Endothelial cell of umbilical vein (primary cell): ENCODE measurements at regions not wholly inside any gene's neighbourhood (a gene's known extent, or its start where the extent isn't known, plus 50 kb on each side); places are given as distances from the start of the nearest gene placed in this dataset.

ENCODE experiments used
- TF ChIP-seq, protein P1 (sequence below): IDR thresholded peaks from 2 replicates; pipeline ENCODE4 v1.6.1; 2011; ENCODE audit not compliant: insufficient read depth, insufficient read length
- TF ChIP-seq, protein P2 (sequence below), 2 donors: IDR thresholded peaks; 1 replicate in 1 of 2; 2 replicates in 1 of 2; pipeline ENCODE4 v1.5.1; 2011; ENCODE audit warnings: low read length in 2 of 2, mild to moderate bottlenecking in 2 of 2, moderate library complexity in 2 of 2, control low read depth in 1 of 2, inconsistent platforms in 1 of 2, low read depth in 1 of 2; ENCODE audit not compliant: insufficient read depth in 1 of 2; ENCODE audit errors: extremely low read depth in 1 of 2

DNA sequence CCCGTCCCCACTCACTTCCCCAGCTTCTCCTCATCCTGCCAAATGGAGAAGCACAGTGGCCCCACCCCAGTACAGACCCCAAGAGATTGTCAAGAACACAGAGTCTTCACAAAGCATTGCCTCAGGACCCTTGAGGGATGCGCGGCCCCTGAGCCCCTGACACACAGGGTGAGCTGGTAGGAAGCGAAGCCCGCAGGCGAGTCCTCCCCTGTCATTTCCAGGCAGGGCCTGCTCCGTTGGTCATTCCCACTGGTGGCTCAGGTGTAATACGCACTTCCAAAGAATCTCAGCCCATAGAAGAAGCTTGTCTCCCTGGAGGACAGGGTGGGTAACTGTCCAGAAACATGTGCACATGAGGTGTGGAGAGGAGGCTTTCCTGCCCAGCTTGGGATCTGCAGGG is 404.2 kb downstream of the THBS2 start:
- TF ChIP-seq, protein P1, sequence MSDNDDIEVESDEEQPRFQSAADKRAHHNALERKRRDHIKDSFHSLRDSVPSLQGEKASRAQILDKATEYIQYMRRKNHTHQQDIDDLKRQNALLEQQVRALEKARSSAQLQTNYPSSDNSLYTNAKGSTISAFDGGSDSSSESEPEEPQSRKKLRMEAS, result no peak
- TF ChIP-seq, protein P2, sequence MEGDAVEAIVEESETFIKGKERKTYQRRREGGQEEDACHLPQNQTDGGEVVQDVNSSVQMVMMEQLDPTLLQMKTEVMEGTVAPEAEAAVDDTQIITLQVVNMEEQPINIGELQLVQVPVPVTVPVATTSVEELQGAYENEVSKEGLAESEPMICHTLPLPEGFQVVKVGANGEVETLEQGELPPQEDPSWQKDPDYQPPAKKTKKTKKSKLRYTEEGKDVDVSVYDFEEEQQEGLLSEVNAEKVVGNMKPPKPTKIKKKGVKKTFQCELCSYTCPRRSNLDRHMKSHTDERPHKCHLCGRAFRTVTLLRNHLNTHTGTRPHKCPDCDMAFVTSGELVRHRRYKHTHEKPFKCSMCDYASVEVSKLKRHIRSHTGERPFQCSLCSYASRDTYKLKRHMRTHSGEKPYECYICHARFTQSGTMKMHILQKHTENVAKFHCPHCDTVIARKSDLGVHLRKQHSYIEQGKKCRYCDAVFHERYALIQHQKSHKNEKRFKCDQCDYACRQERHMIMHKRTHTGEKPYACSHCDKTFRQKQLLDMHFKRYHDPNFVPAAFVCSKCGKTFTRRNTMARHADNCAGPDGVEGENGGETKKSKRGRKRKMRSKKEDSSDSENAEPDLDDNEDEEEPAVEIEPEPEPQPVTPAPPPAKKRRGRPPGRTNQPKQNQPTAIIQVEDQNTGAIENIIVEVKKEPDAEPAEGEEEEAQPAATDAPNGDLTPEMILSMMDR (IDR thresholded peaks at IDR 0.05; ENCODE audit: extremely low read depth in 1 of 2, insufficient read depth in 1 of 2, low read depth in 1 of 2, low read length in 2 of 2), result no peak
